HG03432 (cell line): ENCODE measurements at regions not wholly inside any gene's neighbourhood (a gene's known extent, or its start where the extent isn't known, plus 50 kb on each side); places are given as distances from the start of the nearest gene placed in this dataset.

Experiments used
- ATAC-seq: cut with Tn5 transposase; IDR thresholded peaks from one replicate; pipeline ENCODE4 v1.9.1; 2021; ENCODE audit warnings: mild to moderate bottlenecking, moderate library complexity; ENCODE audit not compliant: unreplicated experiment

GRCh38 chr4:145427991-145428390 lies 53.7 kb upstream of the SMAD1 start:
- no peak for ATAC-seq

GRCh38 chr4:145427221-145427620 lies 54.4 kb upstream of the SMAD1 start:
- no peak for ATAC-seq

GRCh38 chr4:145423017-145423708 lies 58.5 kb upstream of the SMAD1 start:
- no peak for ATAC-seq

- no peak for ATAC-seq
These were observed 60.9 kb upstream of the SMAD1 start for GRCh38 chr4:145420595-145421214.

- ATAC-seq, result no peak
These were observed 62.9 kb upstream of the SMAD1 start for GRCh38 chr4:145418739-145419138.

GRCh38 chr4:145417348-145418130 lies 64.1 kb upstream of the SMAD1 start:
- no peak for ATAC-seq

GRCh38 chr4:145414841-145415240 lies 66.8 kb upstream of the SMAD1 start:
- ATAC-seq, result no peak

- ATAC-seq, result no peak
These were observed 67.4 kb upstream of the SMAD1 start for GRCh38 chr4:145414226-145414625.

GRCh38 chr4:145406970-145407369 lies 74.7 kb upstream of the SMAD1 start:
- ATAC-seq, result no peak

- ATAC-seq, result no peak
These were observed 76.9 kb upstream of the SMAD1 start for GRCh38 chr4:145404761-145405160.

- no peak for ATAC-seq
These were observed 85.1 kb upstream of the SMAD1 start for GRCh38 chr4:145396581-145396980.

GRCh38 chr4:145390571-145390970 lies 91.1 kb upstream of the SMAD1 start:
- ATAC-seq, result no peak

- no peak for ATAC-seq
These were observed 92.1 kb upstream of the SMAD1 start for GRCh38 chr4:145389550-145389949.

GRCh38 chr4:145388043-145388442 lies 93.6 kb upstream of the SMAD1 start:
- no peak for ATAC-seq

- no peak for ATAC-seq
These were observed 94.6 kb upstream of the SMAD1 start for GRCh38 chr4:145387079-145387478.

- no peak for ATAC-seq
These were observed 100.5 kb upstream of the SMAD1 start for GRCh38 chr4:145381163-145381562.

- no peak for ATAC-seq
These were observed 101.5 kb upstream of the SMAD1 start for GRCh38 chr4:145380123-145380522.

- no peak for ATAC-seq
These were observed 106.2 kb upstream of the SMAD1 start for GRCh38 chr4:145375416-145375815.

GRCh38 chr4:145352438-145353145 lies 129.1 kb upstream of the SMAD1 start:
- ATAC-seq, result no peak

GRCh38 chr4:145351922-145352321 lies 129.7 kb upstream of the SMAD1 start:
- ATAC-seq, result no peak

GRCh38 chr4:145351162-145351561 lies 130.5 kb upstream of the SMAD1 start:
- ATAC-seq, result no peak
